ENCODE measurements at regions not wholly inside any gene's neighbourhood (a gene's known extent, or its start where the extent isn't known, plus 50 kb on each side); places are given as distances from the start of the nearest gene placed in this dataset.

- no peak for DNase-seq
These were observed 80.4 kb downstream of the HSPH1 start for GRCh38 chr13:31081316-31081715.

GRCh38 chr13:31074756-31075155 is 86.9 kb downstream of the HSPH1 start:
- DNase-seq: no peak

DNA sequence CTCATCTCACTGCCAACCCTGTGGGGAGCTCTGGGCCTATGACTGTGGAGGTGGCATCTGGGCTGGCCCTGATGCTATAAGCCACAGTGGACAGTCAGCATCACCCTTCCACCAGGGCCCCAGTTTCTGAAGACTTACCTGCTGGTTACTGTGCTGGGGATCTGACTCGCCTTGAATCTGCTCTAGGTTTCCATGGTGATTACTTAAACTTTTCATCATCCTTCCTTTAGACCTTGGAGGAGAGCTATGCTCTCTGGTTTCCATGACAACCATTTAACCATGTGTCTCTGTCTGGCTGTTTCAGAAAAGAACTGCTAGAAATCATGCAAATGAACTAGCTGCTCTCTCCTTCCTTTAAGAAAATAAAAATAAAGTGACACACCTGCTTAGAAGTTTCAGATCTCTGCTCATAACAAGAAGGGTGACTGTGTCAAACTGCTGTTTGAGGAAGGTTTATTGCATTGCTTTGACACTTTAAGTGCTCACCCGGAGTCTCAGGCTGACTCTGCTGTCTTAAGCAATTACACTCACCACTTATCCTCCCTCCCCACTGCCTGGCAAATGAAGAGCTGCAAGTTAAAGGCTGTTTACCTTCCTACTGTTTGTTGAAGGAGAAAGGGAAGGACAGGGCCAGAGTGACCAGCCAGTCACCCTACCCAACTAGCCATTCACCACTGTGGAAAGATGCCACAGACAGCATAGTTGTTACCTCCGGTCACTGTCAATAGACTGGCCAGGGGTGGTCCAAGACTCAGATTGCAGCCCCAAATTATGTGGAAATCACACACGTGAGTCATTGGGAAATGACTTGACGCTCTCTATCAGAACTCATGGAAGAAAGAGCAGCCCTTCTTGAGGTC is 87.6 kb downstream of the HSPH1 start:
- DNase-seq: peak; percentile 70

GRCh38 chr13:31072041-31072440 is 89.7 kb downstream of the HSPH1 start:
- no peak for DNase-seq

DNA sequence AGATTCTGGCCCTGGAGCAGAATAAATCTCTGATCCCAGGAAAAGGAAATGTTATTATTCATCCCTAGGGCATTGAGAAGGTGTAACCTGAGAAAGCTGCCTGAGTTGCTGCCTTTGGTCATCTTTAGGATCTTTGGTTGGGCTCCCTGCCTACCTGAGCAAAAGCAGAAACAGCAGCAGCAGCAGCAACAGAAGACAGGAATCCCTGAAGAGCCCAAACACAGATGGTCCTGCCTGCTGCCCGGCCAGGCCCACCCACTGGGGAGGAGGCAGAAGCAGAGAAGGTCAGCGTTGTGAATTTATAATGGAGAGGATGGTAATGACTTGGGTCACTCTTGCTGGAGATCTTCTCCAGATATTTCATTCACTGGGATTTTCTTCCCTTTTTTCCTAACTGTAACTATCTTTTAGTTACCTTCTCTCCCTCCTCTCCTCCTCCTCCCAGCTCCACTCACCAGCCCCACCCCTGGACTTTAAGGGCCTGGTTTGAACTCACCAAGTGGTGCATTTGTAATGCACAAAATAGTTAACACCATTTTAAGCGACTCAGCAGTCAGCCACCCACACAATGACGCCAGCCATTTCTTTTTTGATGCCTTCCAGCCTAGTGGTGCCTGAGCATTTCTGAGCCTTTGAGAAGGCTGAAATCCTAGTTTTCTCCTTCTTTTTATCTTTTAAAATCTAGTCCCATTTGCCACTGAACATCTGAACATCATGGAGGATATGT is 91.7 kb downstream of the HSPH1 start:
- no peak for DNase-seq

DNA sequence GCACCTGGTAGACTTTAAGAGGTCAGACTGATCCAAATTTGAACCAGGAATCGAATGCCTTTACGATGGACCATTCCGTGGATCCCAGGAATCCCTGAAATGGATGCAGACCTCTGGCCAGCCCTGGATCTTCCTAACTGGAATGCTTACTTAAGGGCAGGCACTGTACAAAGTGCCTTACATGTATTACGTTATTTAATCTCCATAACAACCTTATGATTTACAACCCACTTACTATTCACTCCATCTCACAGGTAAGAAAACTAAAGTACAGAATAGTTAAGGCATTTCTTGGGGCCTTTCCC is 93.6 kb downstream of the HSPH1 start:
- DNase-seq: no peak

GRCh38 chr13:31067416-31068118 is 94.1 kb downstream of the HSPH1 start:
- DNase-seq: no peak

- DNase-seq: no peak
These were observed 97.1 kb downstream of the HSPH1 start for GRCh38 chr13:31064636-31065035.

DNA sequence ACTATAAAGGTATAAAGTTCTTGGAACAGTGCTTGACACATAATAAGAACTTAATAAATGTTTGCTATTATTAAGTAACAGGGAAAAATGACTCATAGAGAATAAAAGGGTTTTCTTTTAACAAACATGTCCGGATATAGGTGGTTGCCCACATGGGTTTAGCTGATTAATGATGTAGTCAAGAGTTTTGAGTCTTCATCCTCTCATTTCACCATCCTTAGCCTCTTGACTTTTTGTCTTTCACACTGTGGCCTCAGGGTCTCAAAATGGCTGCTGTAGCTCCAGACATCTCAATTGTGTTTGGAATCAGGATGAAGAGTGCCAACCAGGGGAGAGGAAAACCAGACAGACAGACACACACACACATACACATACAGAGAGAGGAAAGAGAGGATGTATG is 97.9 kb downstream of the HSPH1 start:
- no peak for DNase-seq

DNA sequence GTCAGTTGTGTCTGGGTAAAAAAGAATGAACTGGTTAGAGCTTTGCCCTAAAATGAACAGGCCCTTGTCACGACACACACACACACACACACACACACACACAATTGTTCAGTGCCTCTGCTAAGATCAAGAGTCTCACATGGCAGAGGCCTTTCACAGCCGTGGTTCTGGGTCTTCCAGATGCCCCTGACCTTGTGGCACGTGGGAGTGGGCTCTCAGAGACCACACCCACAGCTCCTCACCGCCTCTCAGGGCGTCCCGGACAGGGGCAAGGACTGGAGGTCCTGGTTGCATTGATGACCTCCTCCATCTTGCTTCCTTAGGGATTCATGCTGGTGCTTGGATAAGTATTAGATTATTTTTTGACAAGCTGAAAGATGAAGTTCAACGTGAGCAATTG is 101.0 kb downstream of the HSPH1 start:
- DNase-seq: no peak

- no peak for DNase-seq
These were observed 101.5 kb downstream of the HSPH1 start for GRCh38 chr13:31060220-31060619.

DNA sequence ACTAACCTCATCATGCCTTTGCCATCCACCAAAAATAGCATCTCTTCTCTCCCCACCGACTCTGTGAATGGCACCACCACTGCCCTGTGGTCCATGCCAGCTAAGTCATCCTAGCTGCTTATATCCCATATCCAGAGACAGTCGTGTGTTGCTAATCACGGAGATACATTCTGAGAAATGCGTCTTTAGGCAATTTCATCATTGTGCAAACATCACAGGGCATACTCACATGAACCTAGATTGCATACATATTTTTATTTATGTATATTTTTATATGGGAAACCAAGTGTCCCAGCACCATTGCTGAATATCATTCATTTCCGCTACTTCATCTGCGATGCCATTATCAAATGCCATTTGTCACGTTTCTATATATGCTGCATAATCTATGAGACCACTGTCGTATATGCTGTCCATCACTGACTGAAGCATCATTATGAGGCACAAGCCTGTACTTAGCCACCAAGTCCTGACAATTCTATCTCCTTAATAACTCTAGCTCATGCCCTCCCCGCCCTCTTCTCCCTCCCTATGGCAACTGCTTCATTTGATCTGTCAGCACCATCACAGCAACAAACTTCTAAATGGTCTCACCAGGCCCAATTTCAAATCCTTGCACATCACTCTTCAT is 104.2 kb downstream of the HSPH1 start:
- no peak for DNase-seq

DNA sequence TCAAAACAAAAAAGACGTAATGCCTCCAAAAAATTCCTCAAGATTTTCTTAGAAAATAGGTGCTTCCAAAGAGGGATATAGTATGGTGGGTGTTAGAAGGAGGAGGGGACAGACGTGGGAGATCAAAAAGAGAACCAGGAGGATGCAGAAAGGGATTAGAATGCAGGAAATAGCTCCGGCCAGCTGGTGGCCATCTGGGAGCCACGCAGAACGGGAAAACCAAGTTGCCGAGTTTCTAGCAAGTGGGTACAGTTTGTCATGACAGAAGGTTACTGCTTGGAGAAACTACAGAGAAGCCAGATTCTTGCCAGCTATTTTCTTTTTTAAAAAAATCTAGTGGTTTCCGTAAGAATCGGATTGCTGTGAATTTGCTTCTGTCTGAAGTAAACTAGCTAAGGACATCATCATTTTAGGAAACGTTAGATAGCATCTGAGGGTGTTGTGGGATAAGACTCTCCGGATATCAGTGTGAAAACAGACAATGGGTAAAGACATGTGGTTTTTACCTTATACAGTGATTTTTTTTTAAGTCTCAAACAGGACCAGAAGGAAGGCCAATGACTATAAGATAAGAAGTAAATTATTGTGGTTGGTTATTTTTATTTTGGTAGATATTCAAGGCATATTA is 104.9 kb downstream of the HSPH1 start:
- no peak for DNase-seq

DNA sequence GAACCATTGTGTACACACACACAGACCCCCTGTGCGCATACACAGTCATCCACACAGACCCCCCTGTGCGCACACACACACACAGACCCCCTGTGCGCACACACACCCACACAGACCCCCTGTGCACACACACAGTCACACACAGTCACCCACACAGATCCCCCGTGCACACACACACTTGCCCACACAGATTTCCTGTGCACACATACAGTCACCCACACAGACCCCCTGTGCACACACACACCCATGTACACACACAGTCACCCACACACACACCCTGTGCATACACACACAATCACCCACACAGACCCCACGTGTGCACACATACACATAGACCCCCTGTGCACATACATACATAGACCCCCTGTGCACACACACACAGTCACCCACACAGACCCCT is 106.1 kb downstream of the HSPH1 start:
- peak; percentile 40 for DNase-seq

- DNase-seq: peak; percentile 29
These were observed 107.1 kb downstream of the HSPH1 start for GRCh38 chr13:31054632-31055031.

- peak; percentile 45 for DNase-seq
These were observed 107.8 kb downstream of the HSPH1 start for GRCh38 chr13:31053896-31054295.

DNA sequence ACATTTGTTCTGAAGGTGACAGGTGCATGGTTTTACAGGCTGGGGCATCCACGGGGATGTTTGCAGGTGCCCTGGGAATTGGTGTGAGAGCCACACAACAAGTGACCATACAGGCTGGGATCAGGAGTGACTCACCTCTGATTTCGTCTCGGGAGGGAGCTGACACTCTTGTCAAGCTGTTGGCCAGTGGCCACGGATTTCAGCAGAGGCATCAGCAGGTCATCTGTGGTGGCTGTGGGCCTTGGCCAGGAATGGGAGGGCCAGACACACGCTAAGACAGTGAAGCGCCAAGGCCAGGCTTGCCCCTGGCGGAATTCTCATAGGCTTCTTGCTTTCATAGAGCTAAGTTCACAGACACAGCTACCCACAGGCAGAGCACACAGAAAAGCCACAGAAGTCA is 108.6 kb downstream of the HSPH1 start:
- peak; percentile 34 for DNase-seq

DNA sequence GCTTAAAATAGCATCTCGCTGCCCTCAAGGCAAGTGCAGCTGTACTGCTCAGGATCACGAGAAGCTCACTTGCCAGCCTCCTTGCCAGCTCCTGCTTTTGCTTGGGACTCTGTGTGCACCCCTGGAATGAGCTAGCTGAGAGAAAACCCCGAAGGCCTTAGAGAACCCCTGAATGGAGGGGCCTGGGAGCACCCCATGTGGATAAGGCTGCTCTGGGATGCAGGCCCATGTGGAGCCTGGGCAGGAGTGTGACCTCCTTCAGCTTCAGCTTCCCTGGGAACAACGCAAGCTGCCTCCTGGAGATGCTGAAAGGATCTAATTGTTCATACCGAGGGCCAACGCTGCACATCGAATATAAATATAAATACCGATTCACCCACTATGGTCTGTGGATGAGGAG is 109.2 kb downstream of the HSPH1 start:
- peak; percentile 47 for DNase-seq

DNA sequence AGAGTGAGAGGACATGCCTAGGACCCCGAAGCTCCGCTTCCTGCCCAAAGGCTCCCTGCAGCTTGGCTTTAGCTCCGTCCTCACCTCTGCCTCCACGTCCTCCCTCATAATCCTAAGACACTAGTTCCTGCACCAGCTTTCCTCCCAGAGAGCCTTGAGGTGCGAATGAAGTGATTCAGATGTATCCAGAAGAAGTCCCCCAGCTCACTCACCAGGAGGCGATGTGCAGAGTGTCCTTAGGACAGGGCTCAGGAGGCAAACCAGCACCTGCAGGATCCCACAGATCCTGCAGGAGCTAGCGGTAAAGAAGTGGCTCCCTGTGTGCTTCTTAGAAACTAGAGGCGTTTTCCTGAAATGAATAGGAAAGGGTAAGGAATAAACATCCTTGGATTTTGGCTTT is 109.7 kb downstream of the HSPH1 start:
- peak; percentile 46 for DNase-seq

- peak; percentile 53 for DNase-seq
These were observed 111.0 kb downstream of the HSPH1 start for GRCh38 chr13:31050486-31051400.

- DNase-seq: peak; percentile 23
These were observed 111.9 kb downstream of the HSPH1 start for GRCh38 chr13:31049833-31050232.

GRCh38 chr13:31049083-31049482 is 112.6 kb downstream of the HSPH1 start:
- DNase-seq: no peak
